HEK293T (cell line): ENCODE measurements at regions not wholly inside any gene's neighbourhood (a gene's known extent, or its start where the extent isn't known, plus 50 kb on each side); places are given as distances from the start of the nearest gene placed in this dataset.

ENCODE experiments used
- ARNT ChIP-seq: fragments of 450-650 bp; IDR thresholded peaks from 2 replicates; pipeline ENCODE4 v1.6.1; 2017; ENCODE audit warnings: mild to moderate bottlenecking
- BHLHE40 ChIP-seq: fragments of 450-650 bp; IDR thresholded peaks from 2 replicates; pipeline ENCODE4 v1.6.1; 2016; ENCODE audit warnings: mild to moderate bottlenecking, moderate library complexity, borderline replicate concordance
- L3MBTL2 ChIP-seq: fragments of 450-650 bp; conservative IDR thresholded peaks from 2 replicates; pipeline ENCODE4 v1.6.1; 2016; ENCODE audit warnings: mild to moderate bottlenecking
- NFRKB ChIP-seq: fragments of 450-650 bp; IDR thresholded peaks from 2 replicates; pipeline ENCODE4 v1.6.1; 2016; ENCODE audit warnings: mild to moderate bottlenecking, moderate library complexity
- TARDBP ChIP-seq: fragments of 450-650 bp; IDR thresholded peaks from 2 replicates; pipeline ENCODE4 v1.6.1; 2016

- TF ChIP-seq BHLHE40 (no peak), NFRKB (no peak), ARNT (no peak), TARDBP (no peak), L3MBTL2 (no peak)
These were observed 409.3 kb downstream of the SRGAP2C start for GRCh38 chr1:121594096-121594495.
